Thoracic aorta (tissue), 2 donors: ENCODE measurements at regions not wholly inside any gene's neighbourhood (a gene's known extent, or its start where the extent isn't known, plus 50 kb on each side); places are given as distances from the start of the nearest gene placed in this dataset.

Experiments used
- ATAC-seq: fragments of 150-250 bp; one replicate; pipeline ENCODE4 v1.8.0; 2017; ENCODE audit warnings: low read depth; ENCODE audit not compliant: insufficient number of reproducible peaks, low FRiP score
- DNase-seq: peaks from one replicate; pipeline ENCODE4 v3.0.0-alpha.2; 2020; ENCODE audit warnings: low spot score
- H3K27ac ChIP-seq, 2 donors: fragments of 200-600 bp; sonication (generic); 1 replicate in 1 of 2; 2 replicates in 1 of 2; pipeline ENCODE4 v1.5.1; 2016; ENCODE audit warnings: mild to moderate bottlenecking in 2 of 2, moderate library complexity in 2 of 2
- H3K27me3 ChIP-seq: fragments of 200-600 bp; sonication (generic); replicated peaks from 2 replicates; pipeline ENCODE4 v1.6.0; 2016; ENCODE audit warnings: mild to moderate bottlenecking; ENCODE audit not compliant: insufficient read depth
- H3K36me3 ChIP-seq: fragments of 200-600 bp; sonication (generic); one replicate; pipeline ENCODE4 v1.5.1; 2016
- H3K4me1 ChIP-seq, 2 donors: fragments of 200-600 bp; sonication (generic); 1 replicate in 1 of 2; 2 replicates in 1 of 2; pipeline versions ENCODE4 v1.5.1 to v1.6.0; 2016; ENCODE audit warnings: low read depth in 2 of 2, mild to moderate bottlenecking in 1 of 2; ENCODE audit not compliant: control insufficient read depth in 1 of 2
- H3K4me3 ChIP-seq: fragments of 200-600 bp; sonication (generic); 2 replicates; pipeline ENCODE4 v1.5.1; 2016; ENCODE audit warnings: mild to moderate bottlenecking
- H3K9me3 ChIP-seq: fragments of 200-600 bp; sonication (generic); 2 replicates; pipeline ENCODE4 v1.5.1; 2016
- CTCF ChIP-seq: fragments of 200-600 bp; sonication (generic); IDR thresholded peaks from one replicate; pipeline ENCODE4 v1.5.1; 2019; ENCODE audit warnings: antibody characterized with exemption

- H3K4me3 ChIP-seq: no peak overlapping the region
- ATAC-seq (no peak), DNase-seq (no peak)
- peaks cover 14 to 50% of the 10 kb centered on the region in 2 donors for H3K4me1 ChIP-seq
- no peaks in the 10 kb centered on the region for H3K36me3 ChIP-seq
- no peaks in the 10 kb centered on the region for H3K9me3 ChIP-seq
- TF ChIP-seq CTCF: no peak
- H3K27me3 ChIP-seq: no peaks in the 10 kb centered on the region
- no peak overlapping the region for H3K27ac ChIP-seq
Observed at GRCh38 chr9:113769412-113769811, 106.7 kb upstream of the ZNF618 start.

- Histone ChIP-seq H3K27ac (no peak overlapping the region), H3K9me3 (no peaks in the 10 kb centered on the region), H3K4me3 (no peak overlapping the region), H3K36me3 (no peaks in the 10 kb centered on the region), H3K27me3 (no peaks in the 10 kb centered on the region), H3K4me1 (peaks cover 14 to 50% of the 10 kb centered on the region in 2 donors)
- ATAC-seq: no peak
- no peak for DNase-seq
- no peak for TF ChIP-seq CTCF
Observed at GRCh38 chr9:113770396-113770795, 105.7 kb upstream of the ZNF618 start.

- peaks cover 14 to 57% of the 10 kb centered on the region in 2 donors for H3K4me1 ChIP-seq
- ATAC-seq (no peak), DNase-seq (no peak)
- H3K4me3 ChIP-seq: no peak overlapping the region
- no peaks in the 10 kb centered on the region for H3K36me3 ChIP-seq
- H3K27me3 ChIP-seq: no peaks in the 10 kb centered on the region
- no peaks in the 10 kb centered on the region for H3K9me3 ChIP-seq
- H3K27ac ChIP-seq: no peak overlapping the region
- TF ChIP-seq CTCF: no peak
Observed at GRCh38 chr9:113771199-113771598, 104.9 kb upstream of the ZNF618 start.

- no peaks in the 10 kb centered on the region for H3K27me3 ChIP-seq
- DNase-seq (peak; percentile 13), ATAC-seq (peak; percentile 80)
- no peak for TF ChIP-seq CTCF
- H3K9me3 ChIP-seq: no peaks in the 10 kb centered on the region
- peak overlapping the region in 1 of 2 donors; percentile 21 for H3K27ac ChIP-seq
- H3K36me3 ChIP-seq: no peaks in the 10 kb centered on the region
- H3K4me3 ChIP-seq: no peak overlapping the region
- H3K4me1 ChIP-seq: peaks cover 14 to 59% of the 10 kb centered on the region in 2 donors
Observed at GRCh38 chr9:113772121-113772810, 103.8 kb upstream of the ZNF618 start.

- Histone ChIP-seq H3K4me3 (no peak overlapping the region), H3K27ac (no peak overlapping the region), H3K27me3 (no peaks in the 10 kb centered on the region), H3K9me3 (no peaks in the 10 kb centered on the region), H3K4me1 (peaks cover 14 to 42% of the 10 kb centered on the region in 2 donors), H3K36me3 (no peaks in the 10 kb centered on the region)
- TF ChIP-seq CTCF: no peak
- no peak for ATAC-seq
- DNase-seq: no peak
Observed at GRCh38 chr9:113774963-113775362, 101.1 kb upstream of the ZNF618 start.
